ENCODE measurements at regions not wholly inside any gene's neighbourhood (a gene's known extent, or its start where the extent isn't known, plus 50 kb on each side); places are given as distances from the start of the nearest gene placed in this dataset.

GRCh38 chr15:85897207-85897894 is 102.6 kb upstream of the KLHL25 start:
- no peak for TF ChIP-seq GATA3 (IDR thresholded peaks at IDR 0.05; ENCODE audit: low read depth, low read length)
- TF ChIP-seq GATA2 (IDR thresholded peaks at IDR 0.05; ENCODE audit: low read depth, low read length): no peak

Measured in SH-SY5Y (cell line).